Endothelial cell of umbilical vein (primary cell): ENCODE measurements at regions not wholly inside any gene's neighbourhood (a gene's known extent, or its start where the extent isn't known, plus 50 kb on each side); places are given as distances from the start of the nearest gene placed in this dataset.

Experiments used
- CTCF ChIP-seq, 2 donors: IDR thresholded peaks; 1 replicate in 1 of 2; 2 replicates in 1 of 2; pipeline ENCODE4 v1.5.1; 2011; ENCODE audit warnings: low read length in 2 of 2, mild to moderate bottlenecking in 2 of 2, moderate library complexity in 2 of 2, control low read depth in 1 of 2, inconsistent platforms in 1 of 2, low read depth in 1 of 2; ENCODE audit not compliant: insufficient read depth in 1 of 2; ENCODE audit errors: extremely low read depth in 1 of 2
- GATA2 ChIP-seq: IDR thresholded peaks from 2 replicates; pipeline ENCODE4 v1.7.0; 2011; ENCODE audit warnings: low read depth, mild to moderate bottlenecking, moderate library complexity, mixed read lengths, low read length; ENCODE audit not compliant: insufficient read length, insufficient read depth
- POLR2AphosphoS5 ChIP-seq: IDR thresholded peaks from 2 replicates; pipeline ENCODE4 v1.6.1; 2012; ENCODE audit warnings: low read depth, mild to moderate bottlenecking, control low read depth, low read length, moderate library complexity; ENCODE audit not compliant: insufficient read depth

GRCh38 chr2:176687944-176688343 is 418.7 kb downstream of the MTX2 start:
- TF ChIP-seq CTCF (IDR thresholded peaks at IDR 0.05; ENCODE audit: extremely low read depth in 1 of 2, insufficient read depth in 1 of 2, low read depth in 1 of 2, low read length in 2 of 2): no peak
- TF ChIP-seq GATA2: no peak
- no peak for TF ChIP-seq POLR2AphosphoS5
